PC-9 (cell line): ENCODE measurements at regions not wholly inside any gene's neighbourhood (a gene's known extent, or its start where the extent isn't known, plus 50 kb on each side); places are given as distances from the start of the nearest gene placed in this dataset.

Source experiments
- EZH2 ChIP-seq: fragments of 200-600 bp; sonication (generic); IDR thresholded peaks from 2 replicates; pipeline ENCODE4 v1.8.0; 2017; ENCODE audit warnings: antibody characterized with exemption, low read depth
- TF ChIP-seq, protein P1 (sequence below): fragments of 200-600 bp; sonication (generic); conservative IDR thresholded peaks from 2 replicates; pipeline ENCODE4 v1.6.1; 2017; ENCODE audit warnings: mixed run types, antibody characterized with exemption, mild to moderate bottlenecking, moderate library complexity

- TF ChIP-seq EZH2, result no peak
- TF ChIP-seq, protein P1, sequence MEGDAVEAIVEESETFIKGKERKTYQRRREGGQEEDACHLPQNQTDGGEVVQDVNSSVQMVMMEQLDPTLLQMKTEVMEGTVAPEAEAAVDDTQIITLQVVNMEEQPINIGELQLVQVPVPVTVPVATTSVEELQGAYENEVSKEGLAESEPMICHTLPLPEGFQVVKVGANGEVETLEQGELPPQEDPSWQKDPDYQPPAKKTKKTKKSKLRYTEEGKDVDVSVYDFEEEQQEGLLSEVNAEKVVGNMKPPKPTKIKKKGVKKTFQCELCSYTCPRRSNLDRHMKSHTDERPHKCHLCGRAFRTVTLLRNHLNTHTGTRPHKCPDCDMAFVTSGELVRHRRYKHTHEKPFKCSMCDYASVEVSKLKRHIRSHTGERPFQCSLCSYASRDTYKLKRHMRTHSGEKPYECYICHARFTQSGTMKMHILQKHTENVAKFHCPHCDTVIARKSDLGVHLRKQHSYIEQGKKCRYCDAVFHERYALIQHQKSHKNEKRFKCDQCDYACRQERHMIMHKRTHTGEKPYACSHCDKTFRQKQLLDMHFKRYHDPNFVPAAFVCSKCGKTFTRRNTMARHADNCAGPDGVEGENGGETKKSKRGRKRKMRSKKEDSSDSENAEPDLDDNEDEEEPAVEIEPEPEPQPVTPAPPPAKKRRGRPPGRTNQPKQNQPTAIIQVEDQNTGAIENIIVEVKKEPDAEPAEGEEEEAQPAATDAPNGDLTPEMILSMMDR, result no peak
Measured at GRCh38 chr9:81877047-81877446, 51.2 kb upstream of the SPATA31D4 start.
